WTC11 (cell line): ENCODE measurements at regions not wholly inside any gene's neighbourhood (a gene's known extent, or its start where the extent isn't known, plus 50 kb on each side); places are given as distances from the start of the nearest gene placed in this dataset.

ENCODE experiments used
- ATF3 ChIP-seq: sonication (generic); formaldehyde crosslinking; conservative IDR thresholded peaks from 2 replicates; pipeline ENCODE4 v1.8.1; 2022; ENCODE audit warnings: mild to moderate bottlenecking, missing genetic modification reagents
- CREB1 ChIP-seq: sonication (generic); formaldehyde crosslinking; IDR thresholded peaks from 2 replicates; pipeline ENCODE4 v1.8.0; 2023; ENCODE audit warnings: mild to moderate bottlenecking, missing genetic modification reagents
- CREM ChIP-seq: sonication (generic); formaldehyde crosslinking; IDR thresholded peaks from 2 replicates; pipeline ENCODE4 v1.8.1; 2022; ENCODE audit warnings: mild to moderate bottlenecking, missing genetic modification reagents, moderate library complexity
- CTCF ChIP-seq: fragments of 200-600 bp; IDR thresholded peaks from 2 replicates; pipeline ENCODE4 v1.8.0; 2022; ENCODE audit warnings: antibody characterized with exemption
- ZBTB21 ChIP-seq: sonication (generic); formaldehyde crosslinking; IDR thresholded peaks from 2 replicates; pipeline ENCODE4 v1.8.1; 2023; ENCODE audit warnings: mild to moderate bottlenecking, missing genetic modification reagents, borderline replicate concordance
- ZNF121 ChIP-seq: sonication (generic); formaldehyde crosslinking; IDR thresholded peaks from 2 replicates; pipeline ENCODE4 v1.8.0; 2023; ENCODE audit warnings: missing genetic modification reagents

DNA sequence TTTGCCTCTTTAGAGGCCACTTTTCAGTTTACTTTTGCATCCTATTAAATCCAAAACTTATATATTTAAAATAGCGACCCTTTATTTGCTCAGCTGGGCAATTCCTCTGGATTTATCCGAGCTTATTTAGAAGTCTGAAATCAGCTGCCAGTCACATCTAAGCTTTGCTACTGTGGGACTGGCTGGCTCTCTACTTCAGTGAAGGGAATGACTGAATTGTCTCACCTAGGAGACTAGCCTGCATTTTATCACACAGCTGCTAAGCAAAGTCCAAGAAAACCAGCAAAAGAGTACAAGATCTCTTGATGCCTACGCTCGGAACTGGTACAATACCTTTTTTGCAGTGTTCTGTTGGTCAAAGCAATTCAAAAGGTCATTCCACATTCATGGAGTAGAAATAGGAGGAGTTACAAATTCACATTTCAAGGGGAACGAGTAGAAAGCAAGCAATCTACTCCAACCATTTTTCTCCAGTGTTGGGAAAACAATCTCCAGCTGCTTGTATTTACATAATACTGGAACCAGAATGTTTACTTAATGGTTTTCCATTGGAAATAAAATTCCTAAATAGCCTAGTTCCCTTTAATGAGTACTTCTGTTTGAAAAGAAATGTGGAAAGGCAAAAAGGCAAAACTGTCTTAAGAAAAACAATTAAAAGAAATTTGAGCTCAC lies 160.2 kb downstream of the MAGEB5 start:
- TF ChIP-seq CTCF (no peak), CREB1 (no peak), ATF3 (CRISPR knock-in tag) (no peak), CREM (CRISPR knock-in tag) (no peak), ZBTB21 (CRISPR knock-in tag) (no peak), ZNF121 (CRISPR knock-in tag) (no peak)
